ENCODE measurements at regions not wholly inside any gene's neighbourhood (a gene's known extent, or its start where the extent isn't known, plus 50 kb on each side); places are given as distances from the start of the nearest gene placed in this dataset.

DNA sequence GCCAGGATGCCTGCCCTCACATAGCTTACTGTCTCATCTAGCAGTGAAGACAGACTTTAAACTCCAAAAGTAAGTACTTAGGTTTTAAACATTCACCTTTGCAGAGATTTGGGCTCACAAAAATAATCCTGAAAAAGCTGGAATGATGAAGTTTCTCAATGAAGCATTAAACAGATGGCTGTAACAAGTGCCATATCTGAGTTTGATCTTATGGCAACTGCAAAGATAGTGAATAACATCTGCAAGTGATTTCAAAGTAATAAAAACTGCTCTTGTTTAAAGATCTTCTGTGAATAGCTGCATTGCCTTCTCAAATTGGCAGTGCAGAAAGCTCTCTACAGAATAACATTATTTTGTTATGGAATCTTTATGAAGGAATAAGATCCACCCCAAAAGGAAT, 271.2 kb upstream of the SMIM31 start:
- Histone ChIP-seq H3K36me3 (ENCODE audit: control insufficient read depth in 3 of 3, insufficient read depth in 2 of 3, low read depth in 1 of 3, low read length in 3 of 3) (no peaks in the 10 kb centered on the region), H3K4me1 (ENCODE audit: control insufficient read depth in 3 of 3, insufficient read depth in 2 of 3, low read depth in 1 of 3, low read length in 2 of 3) (no peaks in the 10 kb centered on the region), H3K27ac (ENCODE audit: low read depth in 1 of 3, low read length in 2 of 3) (no peak overlapping the region), H3K4me3 (ENCODE audit: low read depth in 1 of 3, low read length in 3 of 3) (no peak overlapping the region), H3K9me3 (ENCODE audit: control insufficient read depth in 2 of 2, insufficient read depth in 1 of 2, low read depth in 1 of 2, low read length in 1 of 2) (no peaks in the 10 kb centered on the region), H3K27me3 (ENCODE audit: control insufficient read depth in 3 of 3, insufficient read depth in 3 of 3, low read length in 3 of 3) (no peaks in the 10 kb centered on the region)
- DNase-seq, result no peak
- FAIRE-seq, result no peak

DNA sequence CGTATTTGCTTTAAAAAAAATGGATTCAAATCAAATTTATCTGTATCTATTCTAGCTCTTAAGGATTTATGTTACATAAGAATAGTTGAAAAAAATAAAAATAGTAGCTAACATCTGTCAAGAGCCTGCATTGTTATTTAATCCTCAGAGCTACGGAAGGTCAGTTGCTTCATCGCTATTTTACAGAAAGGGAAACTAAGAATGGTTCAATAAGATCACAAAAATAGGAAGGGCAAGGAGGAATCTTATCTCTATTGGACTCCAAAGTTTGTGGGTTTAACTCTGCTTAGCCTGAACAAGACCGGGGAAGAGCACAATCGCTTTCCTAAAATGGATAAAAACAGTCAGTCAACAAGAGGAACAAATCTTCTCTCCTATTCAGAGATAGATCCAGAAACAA, 270.2 kb upstream of the SMIM31 start:
- Histone ChIP-seq H3K4me1 (ENCODE audit: control insufficient read depth in 3 of 3, insufficient read depth in 2 of 3, low read depth in 1 of 3, low read length in 2 of 3) (no peaks in the 10 kb centered on the region), H3K27ac (ENCODE audit: low read depth in 1 of 3, low read length in 2 of 3) (no peak overlapping the region), H3K4me3 (ENCODE audit: low read depth in 1 of 3, low read length in 3 of 3) (no peak overlapping the region), H3K36me3 (ENCODE audit: control insufficient read depth in 3 of 3, insufficient read depth in 2 of 3, low read depth in 1 of 3, low read length in 3 of 3) (no peaks in the 10 kb centered on the region), H3K27me3 (ENCODE audit: control insufficient read depth in 3 of 3, insufficient read depth in 3 of 3, low read length in 3 of 3) (no peaks in the 10 kb centered on the region), H3K9me3 (ENCODE audit: control insufficient read depth in 2 of 2, insufficient read depth in 1 of 2, low read depth in 1 of 2, low read length in 1 of 2) (no peaks in the 10 kb centered on the region)
- no peak for DNase-seq
- FAIRE-seq, result no peak
- 76 to 81% (median 77%) methylated on average over 5 of the region's 5 CpGs for WGBS, 3 donors

DNA sequence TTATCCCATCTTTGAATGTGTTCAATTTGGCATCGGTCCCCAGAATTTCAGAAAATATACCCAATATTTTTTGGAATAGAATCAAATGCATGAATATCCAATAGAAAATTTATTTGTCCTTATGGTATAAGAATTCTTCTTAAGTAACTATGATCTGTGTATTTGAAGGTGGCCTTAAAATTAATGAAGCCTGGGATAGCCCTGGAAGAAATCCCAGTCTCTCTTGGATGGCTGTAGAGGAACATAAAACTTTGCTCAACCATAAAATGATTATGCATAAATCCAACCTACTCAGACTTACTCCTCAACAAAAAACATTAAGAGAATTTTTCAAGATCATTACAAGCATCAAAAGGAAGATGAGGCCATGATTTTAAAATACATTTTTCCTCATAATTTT, 269.4 kb upstream of the SMIM31 start:
- H3K4me1 ChIP-seq (ENCODE audit: control insufficient read depth in 3 of 3, insufficient read depth in 2 of 3, low read depth in 1 of 3, low read length in 2 of 3), result no peaks in the 10 kb centered on the region
- DNase-seq (no peak), FAIRE-seq (no peak)
- no peaks in the 10 kb centered on the region for H3K27me3 ChIP-seq (ENCODE audit: control insufficient read depth in 3 of 3, insufficient read depth in 3 of 3, low read length in 3 of 3)
- H3K36me3 ChIP-seq (ENCODE audit: control insufficient read depth in 3 of 3, insufficient read depth in 2 of 3, low read depth in 1 of 3, low read length in 3 of 3), result no peaks in the 10 kb centered on the region
- no peak overlapping the region for H3K27ac ChIP-seq (ENCODE audit: low read depth in 1 of 3, low read length in 2 of 3)
- no peaks in the 10 kb centered on the region for H3K9me3 ChIP-seq (ENCODE audit: control insufficient read depth in 2 of 2, insufficient read depth in 1 of 2, low read depth in 1 of 2, low read length in 1 of 2)
- WGBS, 3 donors, result 81 to 89% (median 85%) methylated on average over 1 of the region's 1 CpG
- H3K4me3 ChIP-seq (ENCODE audit: low read depth in 1 of 3, low read length in 3 of 3), result no peak overlapping the region

DNA sequence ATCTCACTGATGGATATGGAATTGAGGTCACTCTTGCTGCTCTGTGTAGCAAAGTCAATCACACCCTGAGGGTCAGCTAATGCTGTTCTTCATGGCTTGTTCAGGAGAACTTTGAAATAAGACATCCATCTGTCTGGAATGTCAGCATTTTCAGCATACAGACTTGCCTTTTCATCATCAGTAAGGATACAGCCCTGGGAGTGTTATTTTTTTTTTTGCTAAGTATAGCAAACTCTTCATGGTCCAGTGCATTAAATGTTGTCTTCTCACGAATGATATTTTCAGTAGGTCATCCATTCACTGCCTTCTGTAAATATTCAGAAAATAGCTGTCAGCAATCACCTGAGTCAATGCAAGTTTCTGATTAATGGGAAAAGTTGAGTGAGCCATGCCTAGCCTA, 268.8 kb upstream of the SMIM31 start:
- no peaks in the 10 kb centered on the region for H3K27me3 ChIP-seq (ENCODE audit: control insufficient read depth in 3 of 3, insufficient read depth in 3 of 3, low read length in 3 of 3)
- H3K9me3 ChIP-seq (ENCODE audit: control insufficient read depth in 2 of 2, insufficient read depth in 1 of 2, low read depth in 1 of 2, low read length in 1 of 2), result no peaks in the 10 kb centered on the region
- no peak for DNase-seq
- H3K4me1 ChIP-seq (ENCODE audit: control insufficient read depth in 3 of 3, insufficient read depth in 2 of 3, low read depth in 1 of 3, low read length in 2 of 3), result no peaks in the 10 kb centered on the region
- no peak for FAIRE-seq
- H3K36me3 ChIP-seq (ENCODE audit: control insufficient read depth in 3 of 3, insufficient read depth in 2 of 3, low read depth in 1 of 3, low read length in 3 of 3), result no peaks in the 10 kb centered on the region
- WGBS, 3 donors, result 73 to 81% (median 75%) methylated on average over 1 of the region's 1 CpG
- H3K4me3 ChIP-seq (ENCODE audit: low read depth in 1 of 3, low read length in 3 of 3), result no peak overlapping the region
- H3K27ac ChIP-seq (ENCODE audit: low read depth in 1 of 3, low read length in 2 of 3), result no peak overlapping the region

DNA sequence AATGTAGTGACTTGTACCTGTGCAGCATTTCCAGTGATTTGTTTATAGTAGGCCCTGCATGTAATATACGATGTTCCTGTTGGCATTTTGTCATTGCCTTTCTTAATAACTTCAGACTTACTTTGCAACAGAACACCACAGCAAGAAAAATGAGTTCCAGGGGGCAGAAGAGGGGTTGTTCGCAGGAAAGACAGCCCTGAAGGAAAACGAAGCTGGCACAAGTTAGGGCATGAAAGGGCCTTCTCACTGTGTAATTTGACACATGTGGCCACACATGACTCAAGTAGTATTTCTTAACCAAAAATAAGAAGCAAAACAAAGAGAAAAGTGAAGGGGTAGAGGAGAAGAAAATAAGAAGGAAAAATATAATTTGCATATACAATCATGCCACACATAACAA, 265.8 kb upstream of the SMIM31 start:
- H3K9me3 ChIP-seq (ENCODE audit: control insufficient read depth in 2 of 2, insufficient read depth in 1 of 2, low read depth in 1 of 2, low read length in 1 of 2), result no peaks in the 10 kb centered on the region
- H3K27me3 ChIP-seq (ENCODE audit: control insufficient read depth in 3 of 3, insufficient read depth in 3 of 3, low read length in 3 of 3), result no peaks in the 10 kb centered on the region
- 26 to 31% (median 31%) methylated on average over 3 of the region's 3 CpGs for WGBS, 3 donors
- no peaks in the 10 kb centered on the region for H3K4me1 ChIP-seq (ENCODE audit: control insufficient read depth in 3 of 3, insufficient read depth in 2 of 3, low read depth in 1 of 3, low read length in 2 of 3)
- no peak overlapping the region for H3K4me3 ChIP-seq (ENCODE audit: low read depth in 1 of 3, low read length in 3 of 3)
- FAIRE-seq, result no peak
- no peak for DNase-seq
- H3K27ac ChIP-seq (ENCODE audit: low read depth in 1 of 3, low read length in 2 of 3), result no peak overlapping the region
- H3K36me3 ChIP-seq (ENCODE audit: control insufficient read depth in 3 of 3, insufficient read depth in 2 of 3, low read depth in 1 of 3, low read length in 3 of 3), result no peaks in the 10 kb centered on the region

DNA sequence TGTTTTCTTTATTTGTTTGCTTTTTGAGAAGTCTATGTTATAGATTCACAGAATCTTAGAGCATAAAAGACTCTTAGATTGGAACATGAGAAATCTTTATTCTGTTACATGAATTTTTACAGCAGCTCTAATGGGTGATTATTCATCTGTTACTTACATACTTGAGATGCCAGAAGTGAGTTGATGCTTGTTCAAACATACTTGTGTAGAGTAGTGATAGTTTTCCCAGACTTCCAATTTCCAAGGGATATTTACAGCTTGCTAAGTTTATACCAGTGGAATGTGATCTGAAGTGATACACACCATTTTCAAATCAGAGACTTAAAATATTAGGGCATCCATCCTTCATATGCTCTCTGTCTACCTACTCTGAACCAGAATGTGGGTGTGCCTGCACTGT, 252.9 kb upstream of the SMIM31 start:
- H3K36me3 ChIP-seq (ENCODE audit: control insufficient read depth in 3 of 3, insufficient read depth in 2 of 3, low read depth in 1 of 3, low read length in 3 of 3), result no peaks in the 10 kb centered on the region
- H3K27me3 ChIP-seq (ENCODE audit: control insufficient read depth in 3 of 3, insufficient read depth in 3 of 3, low read length in 3 of 3), result no peaks in the 10 kb centered on the region
- no peaks in the 10 kb centered on the region for H3K4me1 ChIP-seq (ENCODE audit: control insufficient read depth in 3 of 3, insufficient read depth in 2 of 3, low read depth in 1 of 3, low read length in 2 of 3)
- H3K9me3 ChIP-seq (ENCODE audit: control insufficient read depth in 2 of 2, insufficient read depth in 1 of 2, low read depth in 1 of 2, low read length in 1 of 2), result no peaks in the 10 kb centered on the region
- DNase-seq (no peak), FAIRE-seq (no peak)
- H3K27ac ChIP-seq (ENCODE audit: low read depth in 1 of 3, low read length in 2 of 3), result no peak overlapping the region
- H3K4me3 ChIP-seq (ENCODE audit: low read depth in 1 of 3, low read length in 3 of 3), result no peak overlapping the region

DNA sequence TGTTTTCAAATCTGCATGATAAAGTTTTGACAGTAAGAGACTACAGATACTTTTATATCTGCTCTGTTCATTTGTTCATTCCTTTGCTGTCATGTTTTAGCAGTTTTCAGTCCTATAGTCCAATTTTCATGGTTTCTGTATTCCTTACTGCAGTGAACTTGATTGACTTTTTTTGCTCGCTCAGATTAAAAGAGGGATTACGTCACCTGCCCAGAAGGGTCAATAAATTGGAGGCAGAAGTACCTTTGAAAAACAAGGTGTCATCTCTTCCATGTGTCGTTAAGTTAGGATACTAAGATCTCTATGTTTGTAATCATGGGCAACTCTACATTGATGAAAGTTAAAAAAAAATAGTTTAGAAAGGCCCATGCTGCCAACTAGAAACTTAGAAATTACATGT, 250.1 kb upstream of the SMIM31 start:
- 63 to 86% (median 75%) methylated on average over 3 of the region's 3 CpGs for whole genome bisulfite sequencing, 3 donors
- H3K36me3 ChIP-seq (ENCODE audit: control insufficient read depth in 3 of 3, insufficient read depth in 2 of 3, low read depth in 1 of 3, low read length in 3 of 3), result no peaks in the 10 kb centered on the region
- no peak for FAIRE-seq

DNA sequence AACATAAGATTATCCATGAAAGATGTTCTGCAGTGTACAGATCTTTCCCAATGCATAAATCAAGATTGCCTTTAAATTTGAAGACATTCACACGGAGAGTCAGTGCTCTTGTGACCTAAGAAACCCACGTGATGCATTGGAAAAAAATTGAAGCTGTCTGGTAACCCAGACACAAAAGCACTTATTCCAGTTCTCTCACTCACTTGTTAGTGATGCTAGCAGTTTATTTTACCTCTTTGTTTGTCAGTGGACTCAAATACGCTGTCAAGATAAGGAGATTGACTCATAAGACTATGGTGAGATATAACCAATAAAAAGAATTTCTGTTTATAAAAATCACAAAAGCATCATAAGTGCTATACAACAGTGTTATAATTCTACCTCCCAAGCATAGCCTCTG, 245.8 kb upstream of the SMIM31 start:
- FAIRE-seq (no peak), DNase-seq (no peak)
- Histone ChIP-seq H3K9me3 (ENCODE audit: control insufficient read depth in 2 of 2, insufficient read depth in 1 of 2, low read depth in 1 of 2, low read length in 1 of 2) (no peaks in the 10 kb centered on the region), H3K4me3 (ENCODE audit: low read depth in 1 of 3, low read length in 3 of 3) (no peak overlapping the region), H3K27ac (ENCODE audit: low read depth in 1 of 3, low read length in 2 of 3) (no peak overlapping the region), H3K4me1 (ENCODE audit: control insufficient read depth in 3 of 3, insufficient read depth in 2 of 3, low read depth in 1 of 3, low read length in 2 of 3) (no peaks in the 10 kb centered on the region), H3K27me3 (ENCODE audit: control insufficient read depth in 3 of 3, insufficient read depth in 3 of 3, low read length in 3 of 3) (no peaks in the 10 kb centered on the region), H3K36me3 (ENCODE audit: control insufficient read depth in 3 of 3, insufficient read depth in 2 of 3, low read depth in 1 of 3, low read length in 3 of 3) (no peaks in the 10 kb centered on the region)
- 29 to 44% (median 43%) methylated on average over 3 of the region's 3 CpGs for WGBS, 3 donors

More for the DNA sequence above, 250.1 kb upstream of the SMIM31 start:
- no peak for DNase-seq
- H3K27ac ChIP-seq (ENCODE audit: low read depth in 1 of 3, low read length in 2 of 3), result no peak overlapping the region
- H3K27me3 ChIP-seq (ENCODE audit: control insufficient read depth in 3 of 3, insufficient read depth in 3 of 3, low read length in 3 of 3), result no peaks in the 10 kb centered on the region
- H3K9me3 ChIP-seq (ENCODE audit: control insufficient read depth in 2 of 2, insufficient read depth in 1 of 2, low read depth in 1 of 2, low read length in 1 of 2), result no peaks in the 10 kb centered on the region
- no peak overlapping the region for H3K4me3 ChIP-seq (ENCODE audit: low read depth in 1 of 3, low read length in 3 of 3)
- H3K4me1 ChIP-seq (ENCODE audit: control insufficient read depth in 3 of 3, insufficient read depth in 2 of 3, low read depth in 1 of 3, low read length in 2 of 3), result no peaks in the 10 kb centered on the region

DNA sequence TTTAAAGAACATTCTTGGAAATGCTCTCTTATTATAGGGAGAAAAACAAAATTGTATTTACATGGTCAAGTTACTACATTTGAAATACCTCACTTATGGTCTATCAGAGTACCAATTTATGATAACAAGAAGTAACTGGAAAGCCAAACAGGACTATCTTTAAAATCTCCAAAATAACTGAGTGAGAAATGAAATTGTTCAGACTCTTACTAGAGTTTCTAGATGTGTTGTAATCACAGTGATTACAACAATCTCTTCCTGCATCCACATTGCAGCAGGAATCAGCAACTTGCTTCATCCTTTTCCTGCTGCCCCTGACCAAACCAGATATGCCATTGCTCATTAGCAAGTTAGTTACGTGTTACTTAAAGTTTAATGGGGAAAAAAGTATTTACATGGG, 245.2 kb upstream of the SMIM31 start:
- Histone ChIP-seq H3K4me3 (ENCODE audit: low read depth in 1 of 3, low read length in 3 of 3) (no peak overlapping the region), H3K36me3 (ENCODE audit: control insufficient read depth in 3 of 3, insufficient read depth in 2 of 3, low read depth in 1 of 3, low read length in 3 of 3) (no peaks in the 10 kb centered on the region), H3K27ac (ENCODE audit: low read depth in 1 of 3, low read length in 2 of 3) (no peak overlapping the region), H3K9me3 (ENCODE audit: control insufficient read depth in 2 of 2, insufficient read depth in 1 of 2, low read depth in 1 of 2, low read length in 1 of 2) (no peaks in the 10 kb centered on the region), H3K4me1 (ENCODE audit: control insufficient read depth in 3 of 3, insufficient read depth in 2 of 3, low read depth in 1 of 3, low read length in 2 of 3) (no peaks in the 10 kb centered on the region), H3K27me3 (ENCODE audit: control insufficient read depth in 3 of 3, insufficient read depth in 3 of 3, low read length in 3 of 3) (no peaks in the 10 kb centered on the region)
- WGBS, 3 donors, result 61 to 72% (median 65%) methylated on average over 1 of the region's 1 CpG
- no peak for FAIRE-seq
- DNase-seq, result no peak

Data from small intestine (tissue), 7 donors.